ENCODE measurements at regions not wholly inside any gene's neighbourhood (a gene's known extent, or its start where the extent isn't known, plus 50 kb on each side); places are given as distances from the start of the nearest gene placed in this dataset.

- Mint-ChIP-seq H3K4me3 (peak overlapping the region; percentile 65), H3K4me1 (peaks cover 33% of the 10 kb centered on the region), H3K9me3 (no peaks in the 10 kb centered on the region), H3K36me3 (peaks cover 6% of the 10 kb centered on the region), H3K27me3 (no peaks in the 10 kb centered on the region), H3K27ac (peak overlapping the region; percentile 77)
- no peak for DNase-seq
Observed at GRCh38 chr1:84090447-84091245, 53.4 kb upstream of the PRKACB start.

DNA sequence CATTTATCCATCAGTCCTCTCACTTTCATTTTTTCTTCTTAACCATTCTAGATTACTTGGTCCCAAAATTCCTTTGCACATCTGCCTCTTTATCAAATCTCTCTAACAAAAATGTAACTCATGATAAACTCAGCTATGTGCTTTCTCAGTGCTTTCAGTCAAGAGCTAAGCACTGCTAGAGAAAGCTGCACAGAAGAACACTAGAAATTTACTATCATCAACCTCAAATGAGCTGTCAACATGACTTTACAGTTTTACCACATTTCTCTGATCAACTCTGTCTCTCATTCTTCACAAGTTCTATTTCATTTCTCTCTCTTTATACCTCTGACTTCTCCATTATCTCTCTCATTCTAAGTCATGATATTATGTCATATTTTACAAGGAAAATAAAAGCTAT, 54.2 kb upstream of the PRKACB start:
- H3K27ac Mint-ChIP-seq, result peak overlapping the region; percentile 59
- peaks cover 33% of the 10 kb centered on the region for H3K4me1 Mint-ChIP-seq
- H3K4me3 Mint-ChIP-seq, result peak overlapping the region; percentile 1
- H3K27me3 Mint-ChIP-seq, result no peaks in the 10 kb centered on the region
- no peaks in the 10 kb centered on the region for H3K9me3 Mint-ChIP-seq
- DNase-seq, result no peak
- peaks cover 5% of the 10 kb centered on the region for H3K36me3 Mint-ChIP-seq

DNA sequence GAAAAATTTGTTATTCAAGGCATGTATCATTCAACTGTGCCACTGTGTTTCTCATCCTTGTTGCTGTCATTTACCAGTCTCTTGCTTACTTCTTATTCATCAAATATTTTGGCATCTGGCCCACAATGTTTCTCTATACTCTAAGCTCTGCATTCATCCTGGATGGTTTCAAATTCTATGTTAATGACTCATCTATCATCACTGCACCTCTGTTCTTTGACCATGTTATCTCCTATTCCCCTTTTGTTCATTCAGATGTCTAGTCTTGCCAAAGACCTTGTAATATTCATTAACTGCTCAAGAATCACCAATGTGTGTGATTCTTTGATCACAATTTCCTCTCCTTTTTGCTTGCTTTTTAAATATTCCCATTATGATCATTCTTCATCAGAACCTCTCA, 54.6 kb upstream of the PRKACB start:
- Mint-ChIP-seq H3K27me3 (no peaks in the 10 kb centered on the region), H3K36me3 (peaks cover 3% of the 10 kb centered on the region), H3K9me3 (no peaks in the 10 kb centered on the region), H3K27ac (peak overlapping the region; percentile 59), H3K4me3 (peak overlapping the region; percentile 1), H3K4me1 (peaks cover 33% of the 10 kb centered on the region)
- DNase-seq, result no peak

GRCh38 chr1:84086616-84087015, 57.5 kb upstream of the PRKACB start:
- no peaks in the 10 kb centered on the region for H3K9me3 Mint-ChIP-seq
- peaks cover 24% of the 10 kb centered on the region for H3K4me1 Mint-ChIP-seq
- DNase-seq, result no peak
- H3K36me3 Mint-ChIP-seq, result no peaks in the 10 kb centered on the region
- H3K4me3 Mint-ChIP-seq, result no peak overlapping the region
- H3K27me3 Mint-ChIP-seq, result no peaks in the 10 kb centered on the region
- H3K27ac Mint-ChIP-seq, result no peak overlapping the region

GRCh38 chr1:84086189-84086588, 57.9 kb upstream of the PRKACB start:
- H3K9me3 Mint-ChIP-seq, result no peaks in the 10 kb centered on the region

GRCh38 chr1:84083307-84083706, 60.8 kb upstream of the PRKACB start:
- Mint-ChIP-seq H3K4me3 (no peak overlapping the region), H3K27me3 (no peaks in the 10 kb centered on the region), H3K27ac (no peak overlapping the region), H3K9me3 (no peaks in the 10 kb centered on the region), H3K4me1 (peaks cover 8% of the 10 kb centered on the region), H3K36me3 (peaks cover 3% of the 10 kb centered on the region)
- DNase-seq, result no peak

More at GRCh38 chr1:84086189-84086588, 57.9 kb upstream of the PRKACB start:
- Mint-ChIP-seq H3K36me3 (no peaks in the 10 kb centered on the region), H3K27me3 (no peaks in the 10 kb centered on the region), H3K4me3 (no peak overlapping the region), H3K4me1 (peaks cover 23% of the 10 kb centered on the region), H3K27ac (no peak overlapping the region)
- no peak for DNase-seq

- Mint-ChIP-seq H3K9me3 (no peaks in the 10 kb centered on the region), H3K4me1 (peaks cover 20% of the 10 kb centered on the region), H3K36me3 (peaks cover 3% of the 10 kb centered on the region), H3K27me3 (no peaks in the 10 kb centered on the region), H3K4me3 (peak overlapping the region; percentile 91), H3K27ac (no peak overlapping the region)
- no peak for DNase-seq
Observed at GRCh38 chr1:84078842-84079202, 65.2 kb upstream of the PRKACB start.

- Mint-ChIP-seq H3K27me3 (no peaks in the 10 kb centered on the region), H3K9me3 (no peaks in the 10 kb centered on the region), H3K27ac (peak overlapping the region; percentile 54), H3K4me1 (peaks cover 20% of the 10 kb centered on the region), H3K4me3 (peak overlapping the region; percentile 91), H3K36me3 (peaks cover 3% of the 10 kb centered on the region)
- no peak for DNase-seq
Observed at GRCh38 chr1:84078108-84078841, 65.8 kb upstream of the PRKACB start.

GRCh38 chr1:84077476-84078107, 66.5 kb upstream of the PRKACB start:
- Mint-ChIP-seq H3K4me1 (peaks cover 20% of the 10 kb centered on the region), H3K36me3 (peaks cover 3% of the 10 kb centered on the region), H3K27ac (peak overlapping the region; percentile 89), H3K4me3 (peak overlapping the region; percentile 91), H3K9me3 (no peaks in the 10 kb centered on the region), H3K27me3 (no peaks in the 10 kb centered on the region)
- peak; percentile 89 for DNase-seq

GRCh38 chr1:84073266-84073665, 70.8 kb upstream of the PRKACB start:
- Mint-ChIP-seq H3K27ac (no peak overlapping the region), H3K27me3 (peaks cover 5% of the 10 kb centered on the region), H3K4me3 (no peak overlapping the region)

GRCh38 chr1:84069236-84069845, 70.4 kb upstream of the TTLL7 start:
- Mint-ChIP-seq H3K27me3 (peaks cover 12% of the 10 kb centered on the region), H3K9me3 (peaks cover 12% of the 10 kb centered on the region), H3K36me3 (peaks cover 9% of the 10 kb centered on the region), H3K27ac (no peak overlapping the region), H3K4me3 (no peak overlapping the region), H3K4me1 (peaks cover 2% of the 10 kb centered on the region)
- no peak for DNase-seq

More at GRCh38 chr1:84073266-84073665, 70.8 kb upstream of the PRKACB start:
- Mint-ChIP-seq H3K36me3 (peaks cover 9% of the 10 kb centered on the region), H3K4me1 (peaks cover 12% of the 10 kb centered on the region), H3K9me3 (peaks cover 11% of the 10 kb centered on the region)
- no peak for DNase-seq

GRCh38 chr1:84062496-84062895, 63.6 kb upstream of the TTLL7 start:
- Mint-ChIP-seq H3K4me1 (peaks cover 2% of the 10 kb centered on the region), H3K27ac (no peak overlapping the region), H3K9me3 (no peaks in the 10 kb centered on the region), H3K4me3 (no peak overlapping the region), H3K36me3 (no peaks in the 10 kb centered on the region), H3K27me3 (peaks cover 10% of the 10 kb centered on the region)
- no peak for DNase-seq

GRCh38 chr1:84061336-84061735, 62.4 kb upstream of the TTLL7 start:
- H3K27me3 Mint-ChIP-seq, result peaks cover 10% of the 10 kb centered on the region
- DNase-seq, result no peak
- H3K27ac Mint-ChIP-seq, result no peak overlapping the region
- peaks cover 2% of the 10 kb centered on the region for H3K4me1 Mint-ChIP-seq
- H3K36me3 Mint-ChIP-seq, result no peaks in the 10 kb centered on the region
- no peak overlapping the region for H3K4me3 Mint-ChIP-seq
- H3K9me3 Mint-ChIP-seq, result no peaks in the 10 kb centered on the region

DNA sequence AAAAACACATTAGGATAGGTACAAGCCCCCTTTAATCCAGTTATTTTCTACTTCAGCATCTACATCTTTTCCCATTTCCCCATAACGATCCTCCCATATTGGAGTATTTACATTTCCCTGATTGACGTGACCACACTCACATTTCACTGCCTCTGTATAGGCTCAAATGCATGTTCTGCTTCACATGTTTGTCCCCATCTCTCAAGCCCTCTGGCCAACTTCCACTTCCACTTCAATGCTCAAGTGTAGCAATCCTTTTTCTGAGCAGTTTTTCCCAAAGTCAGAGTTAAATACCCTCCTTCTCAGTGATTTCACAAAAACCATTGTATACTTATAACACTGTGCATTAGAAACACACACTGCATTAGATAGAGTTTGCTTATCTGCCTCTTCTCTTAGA, 61.8 kb upstream of the TTLL7 start:
- Mint-ChIP-seq H3K36me3 (no peaks in the 10 kb centered on the region), H3K9me3 (no peaks in the 10 kb centered on the region), H3K27me3 (peaks cover 10% of the 10 kb centered on the region)

GRCh38 chr1:84048820-84049219, 49.9 kb upstream of the TTLL7 start:
- Mint-ChIP-seq H3K9me3 (no peaks in the 10 kb centered on the region), H3K27me3 (no peaks in the 10 kb centered on the region), H3K36me3 (no peaks in the 10 kb centered on the region), H3K4me3 (no peak overlapping the region), H3K27ac (no peak overlapping the region), H3K4me1 (no peaks in the 10 kb centered on the region)
- no peak for DNase-seq

More for the DNA sequence above, 61.8 kb upstream of the TTLL7 start:
- no peak for DNase-seq
- Mint-ChIP-seq H3K4me3 (no peak overlapping the region), H3K4me1 (peaks cover under 1% of the 10 kb centered on the region), H3K27ac (no peak overlapping the region)

Data from activated naive CD8-positive, alpha-beta T cell treated with anti-CD3 and anti-CD28 coated beads for 36 hours (primary cell).